GM18867 (cell line): ENCODE measurements at regions not wholly inside any gene's neighbourhood (a gene's known extent, or its start where the extent isn't known, plus 50 kb on each side); places are given as distances from the start of the nearest gene placed in this dataset.

ENCODE experiments used
- ATAC-seq: cut with Tn5 transposase; IDR thresholded peaks from one replicate; pipeline ENCODE4 v1.9.1; 2021; ENCODE audit warnings: mild to moderate bottlenecking, moderate library complexity; ENCODE audit not compliant: unreplicated experiment

DNA sequence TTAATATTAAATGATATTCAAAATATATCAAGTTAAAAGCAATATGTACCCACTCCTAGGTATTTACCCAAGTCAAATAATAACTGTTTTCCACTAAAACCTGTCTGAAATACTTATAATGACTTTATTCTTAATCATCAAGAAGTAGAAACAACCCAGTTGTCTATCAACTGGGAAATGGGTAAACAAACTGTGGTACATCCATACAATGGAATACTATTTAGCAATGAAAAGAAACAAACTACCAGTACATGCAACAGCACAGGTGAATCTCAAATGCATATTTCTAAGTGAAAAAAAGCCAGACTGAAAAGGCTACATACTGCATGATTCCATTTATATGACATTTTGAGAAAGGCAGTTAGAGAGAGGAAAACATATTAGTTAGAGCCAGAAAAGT, 559.9 kb downstream of the MBD2 start:
- ATAC-seq = no peak

DNA sequence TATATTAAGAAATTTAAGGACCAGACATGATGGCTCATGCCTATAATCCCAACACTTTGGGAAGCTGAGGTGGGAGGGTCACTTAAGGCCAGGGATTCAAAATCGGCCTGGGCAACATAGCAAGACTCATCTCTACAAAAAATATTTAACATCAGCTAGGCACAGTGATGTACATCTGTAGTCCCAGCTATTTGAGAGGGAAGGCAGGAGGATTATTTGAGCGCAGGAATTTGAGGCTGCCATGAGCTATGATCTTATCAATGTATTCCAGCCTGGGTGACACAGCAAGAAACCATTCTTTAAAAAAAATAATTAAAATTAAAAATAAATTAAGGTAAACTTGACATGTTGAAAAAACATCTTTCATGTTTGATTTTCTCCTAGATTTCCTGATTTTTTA, 564.2 kb downstream of the MBD2 start:
- no peak for ATAC-seq

DNA sequence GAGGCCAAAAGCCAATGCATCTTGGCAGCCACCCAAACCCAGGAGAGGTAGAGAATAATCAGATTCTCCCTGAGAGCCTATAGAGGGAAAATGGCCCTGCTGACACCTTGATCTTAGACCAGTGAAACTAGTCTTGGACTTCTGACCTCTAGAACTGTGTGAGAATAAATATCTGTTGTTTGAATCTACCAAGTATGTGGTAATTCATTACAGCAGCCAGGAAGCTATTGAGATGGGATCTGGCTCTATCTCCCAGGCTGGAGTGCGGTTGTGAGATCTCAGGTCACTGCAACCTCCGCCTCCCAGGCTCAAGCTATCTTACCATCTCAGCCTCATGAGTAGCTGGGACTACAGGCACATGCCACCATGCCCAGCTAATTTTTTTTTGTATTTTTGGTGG, 567.2 kb downstream of the MBD2 start:
- ATAC-seq = no peak

DNA sequence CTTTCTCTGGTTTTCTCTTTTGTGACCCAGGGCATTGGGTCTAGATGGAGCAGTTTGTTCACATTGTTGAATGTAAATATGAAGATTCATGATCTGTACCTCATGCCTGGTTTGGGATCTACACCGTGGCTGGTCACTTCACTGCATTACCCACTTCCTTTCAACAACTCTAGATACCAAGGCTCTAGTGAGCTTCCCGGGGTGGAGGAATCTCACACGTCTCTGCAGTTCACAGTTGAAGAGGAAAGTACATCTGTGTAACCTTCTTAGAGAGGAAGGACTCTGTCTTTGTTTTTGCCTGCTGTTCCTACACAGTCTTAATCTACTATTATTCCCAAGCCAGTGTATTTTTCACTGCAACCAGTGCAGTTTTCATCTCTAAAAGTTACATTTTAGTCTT, 574.8 kb downstream of the MBD2 start:
- ATAC-seq = no peak

DNA sequence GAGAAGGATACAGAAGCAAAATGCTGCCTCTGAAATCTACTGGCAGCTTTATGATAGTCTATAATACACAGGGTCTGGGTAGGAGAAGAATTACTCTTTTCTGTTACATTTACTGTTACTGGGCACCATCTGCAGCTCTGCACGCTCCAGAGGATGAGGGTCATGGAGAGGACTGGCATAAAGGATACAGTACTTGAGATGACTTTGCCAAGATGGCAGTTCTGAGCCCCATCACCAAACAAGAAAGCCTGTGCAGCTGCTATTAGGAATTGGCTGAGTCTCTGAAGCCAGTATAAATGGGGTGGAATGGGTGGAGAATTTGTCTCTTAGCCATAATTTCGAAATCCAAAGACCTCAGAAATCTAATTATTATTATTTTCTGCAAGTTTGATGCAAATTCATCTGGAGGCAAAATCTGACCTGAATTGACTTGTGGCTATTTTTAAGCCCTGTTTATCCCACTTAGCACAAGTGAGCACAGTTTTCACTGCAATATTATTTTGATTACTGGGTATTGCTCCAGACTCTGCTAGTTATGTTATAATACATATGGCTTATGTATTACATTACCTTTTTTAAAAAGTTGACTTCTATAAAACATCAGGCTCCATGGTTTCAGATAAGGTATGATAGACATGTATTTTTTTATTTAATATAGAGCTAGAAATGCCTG, 579.5 kb downstream of the MBD2 start:
- no peak for ATAC-seq

DNA sequence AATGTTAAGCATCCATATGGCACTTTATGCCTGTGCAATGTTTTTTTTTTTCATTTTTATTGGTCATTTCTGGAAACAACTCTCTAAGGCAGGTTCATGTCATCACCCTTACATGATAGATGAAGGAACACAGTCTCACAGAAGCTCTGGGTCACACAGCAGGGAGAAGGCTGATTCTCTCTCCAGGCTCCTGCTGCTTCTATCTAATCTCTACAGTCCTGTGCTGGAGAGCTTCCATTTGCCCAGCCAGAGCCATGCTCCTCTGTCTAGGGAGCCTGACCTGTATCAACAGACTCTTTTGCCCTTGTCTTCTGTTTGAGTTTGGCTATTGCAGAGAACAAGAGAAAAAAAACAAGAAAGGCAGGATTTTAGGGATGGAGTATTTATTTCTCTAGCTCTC, 584.8 kb downstream of the MBD2 start:
- no peak for ATAC-seq

DNA sequence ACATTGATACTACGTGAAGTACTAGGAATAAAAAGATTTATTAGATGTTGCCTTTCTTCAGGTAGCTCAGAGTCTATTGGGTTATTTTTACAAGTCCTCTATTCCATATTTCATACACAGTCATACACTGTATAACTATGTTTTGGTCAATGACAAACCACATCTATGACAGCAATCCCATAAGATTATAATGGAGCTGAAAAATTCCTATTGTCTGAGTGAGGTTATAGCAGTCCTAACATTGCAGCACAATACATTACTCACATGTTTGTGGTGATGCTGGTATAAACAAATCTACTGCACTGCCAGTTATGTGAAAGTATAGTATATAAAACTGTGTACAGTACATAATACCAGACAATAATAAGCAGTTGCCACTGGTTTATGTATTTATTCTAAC, 595.1 kb downstream of the MBD2 start:
- no peak for ATAC-seq

DNA sequence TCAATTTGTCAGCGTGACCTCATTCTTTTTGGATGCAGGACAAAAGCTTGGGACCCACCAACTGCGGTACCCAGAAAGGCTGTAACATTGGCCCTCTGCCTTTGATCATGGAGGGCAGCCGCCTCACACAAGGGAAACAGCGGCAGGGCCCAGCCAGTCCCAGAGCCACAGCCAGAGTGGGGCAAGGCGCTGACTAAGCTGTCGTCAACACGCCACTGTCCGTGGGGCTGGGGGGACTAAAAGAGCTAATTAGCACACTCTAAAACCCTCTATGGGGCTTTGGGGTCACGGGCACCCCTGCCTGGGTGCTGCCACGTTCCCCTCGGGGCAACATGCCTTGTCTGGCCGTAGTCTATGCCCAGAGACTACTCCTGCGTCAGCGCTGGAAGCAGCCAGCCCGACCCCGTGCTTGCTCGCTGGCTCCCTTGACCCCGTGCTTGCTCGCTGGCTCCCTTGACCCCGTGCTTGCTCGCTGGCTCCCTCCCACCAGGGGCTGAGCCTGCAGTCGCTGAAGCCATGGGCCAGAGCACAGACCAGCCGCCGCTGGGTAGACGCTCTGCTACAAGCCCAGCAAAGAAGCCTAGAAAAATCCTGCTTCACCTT, 598.4 kb downstream of the MBD2 start:
- no peak for ATAC-seq

DNA sequence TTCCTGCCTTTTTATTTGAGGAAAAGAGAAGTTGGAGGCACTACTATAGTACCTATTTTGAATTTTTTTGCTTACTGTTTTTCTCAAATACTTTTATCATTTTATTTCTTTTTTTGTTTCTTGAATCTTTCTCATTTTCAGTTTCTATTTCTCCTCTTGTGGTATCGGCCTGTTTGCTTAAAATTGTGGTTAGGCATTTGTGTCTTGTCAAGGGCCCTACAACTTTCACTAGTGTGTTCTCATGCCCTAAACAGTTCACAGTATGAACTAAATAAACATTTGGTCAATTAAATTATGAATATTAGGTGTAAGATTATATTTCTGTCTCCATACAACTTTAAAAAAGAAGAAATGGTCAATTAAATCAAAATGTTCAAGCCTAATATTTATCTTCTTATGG, 613.5 kb downstream of the MBD2 start:
- ATAC-seq = peak; percentile 59

DNA sequence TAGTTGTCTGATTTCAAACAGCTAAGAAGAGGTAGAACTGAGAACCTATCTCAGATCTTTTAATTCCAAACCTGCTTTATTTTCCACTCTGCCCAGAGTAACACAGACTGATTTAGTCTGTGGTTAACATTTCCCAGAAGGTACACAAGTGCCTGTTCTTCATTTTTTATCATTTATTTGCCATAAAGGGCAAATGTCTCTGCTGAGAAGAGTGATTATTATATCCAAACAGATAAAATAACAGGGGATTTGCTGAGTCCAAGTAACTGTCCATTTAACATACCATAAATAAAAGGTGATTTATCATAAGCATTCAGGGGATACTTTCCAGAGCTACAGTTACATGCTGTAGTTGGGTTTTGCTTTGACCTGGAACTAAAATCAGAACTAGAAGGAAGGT, 617.7 kb downstream of the MBD2 start:
- ATAC-seq = no peak

DNA sequence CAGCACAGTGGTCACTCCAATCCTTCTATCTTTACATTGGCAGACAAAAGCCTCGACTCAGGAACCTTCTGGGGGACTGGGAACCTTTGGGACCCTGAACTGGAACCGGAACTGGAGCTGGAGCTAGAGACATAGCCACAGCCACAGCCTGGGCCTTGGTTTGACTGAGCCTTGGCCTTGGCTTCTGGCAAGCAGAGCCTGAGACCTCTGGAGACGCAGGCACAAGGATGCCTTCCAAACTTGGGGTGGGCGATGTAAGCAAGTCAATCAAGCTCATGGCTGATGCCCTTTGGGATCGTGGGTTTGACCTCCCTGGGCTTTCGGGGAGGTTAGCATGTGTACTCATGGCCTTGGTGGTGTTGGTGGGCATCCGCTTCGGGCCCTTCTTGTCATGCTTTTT, 619.3 kb downstream of the MBD2 start:
- ATAC-seq = no peak

DNA sequence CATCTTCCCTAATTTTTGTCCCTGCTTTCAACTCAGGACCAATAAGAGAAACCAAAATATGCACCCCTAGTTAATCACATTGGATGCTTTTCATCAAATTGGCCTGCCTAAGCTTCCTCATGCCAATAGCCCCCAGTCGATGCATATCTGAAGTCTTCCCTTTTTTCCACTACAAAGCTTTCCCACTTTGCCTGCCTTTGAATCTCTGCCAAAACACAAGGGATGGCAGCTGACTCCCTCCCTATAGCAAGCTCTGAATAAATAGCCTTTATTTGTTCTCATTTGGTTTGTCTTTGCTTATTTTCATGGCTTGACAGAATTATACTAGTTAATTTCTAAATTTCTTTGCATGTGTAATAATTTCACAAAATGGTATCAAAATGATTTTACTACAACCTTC, 621.2 kb downstream of the MBD2 start:
- no peak for ATAC-seq

DNA sequence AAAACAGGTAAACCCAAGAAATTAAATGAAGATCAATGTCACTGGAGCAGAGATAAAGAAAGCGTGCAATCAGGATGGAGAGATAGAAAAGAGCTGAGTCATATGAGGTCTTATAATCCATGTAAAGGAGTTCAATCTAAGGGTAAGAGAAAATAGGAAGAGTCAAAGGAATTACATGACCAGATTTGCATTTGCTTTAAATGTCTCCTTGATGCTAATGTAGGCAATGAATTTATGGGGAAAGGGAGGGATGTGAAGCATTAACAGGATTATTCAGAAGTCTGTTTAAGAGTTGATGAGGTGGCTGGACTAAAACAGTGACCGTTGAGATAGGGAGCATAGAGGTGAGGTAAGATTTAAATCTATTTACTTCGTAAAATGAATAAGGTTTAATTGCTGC, 623.1 kb downstream of the MBD2 start:
- no peak for ATAC-seq

DNA sequence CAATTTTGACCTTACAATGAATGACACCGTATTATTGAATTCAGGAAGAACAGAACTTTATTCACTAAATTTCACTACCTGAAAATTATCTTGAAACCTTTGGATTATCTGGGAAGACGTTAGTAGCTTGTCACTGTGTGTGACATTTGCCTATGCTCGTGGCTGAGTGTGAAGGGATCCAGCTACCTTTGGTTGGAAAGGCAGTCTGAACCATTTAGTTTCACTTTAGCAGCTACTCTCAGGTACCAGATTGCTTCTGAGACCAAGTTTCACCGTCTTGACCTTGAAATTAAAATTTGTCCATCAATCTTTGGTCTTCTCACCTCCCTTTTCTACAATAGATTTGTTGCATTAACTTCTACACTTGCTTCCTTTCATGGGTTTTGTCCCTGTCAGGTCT, 637.5 kb downstream of the MBD2 start:
- no peak for ATAC-seq
